Thyroid gland (tissue), 4 donors: ENCODE measurements at regions not wholly inside any gene's neighbourhood (a gene's known extent, or its start where the extent isn't known, plus 50 kb on each side); places are given as distances from the start of the nearest gene placed in this dataset.

Experiments
- POLR2A ChIP-seq, 2 donors: fragments of 450-650 bp; IDR thresholded peaks; one replicate each; pipeline ENCODE4 v1.6.1; 2017; ENCODE audit warnings: antibody characterized with exemption in 2 of 2, mild to moderate bottlenecking in 2 of 2, moderate library complexity in 1 of 2
- TF ChIP-seq, protein P1 (sequence below), 6 experiments: fragments of 200-600 bp in 3 of 6; fragments of 450-650 bp in 3 of 6; sonication (generic) in 3 of 6; IDR thresholded peaks; one replicate each; pipeline ENCODE4 v1.5.1; 2016 to 2019; ENCODE audit warnings: antibody characterized with exemption in 6 of 6, mild to moderate bottlenecking in 2 of 6, inconsistent platforms in 1 of 6, moderate library complexity in 1 of 6

DNA sequence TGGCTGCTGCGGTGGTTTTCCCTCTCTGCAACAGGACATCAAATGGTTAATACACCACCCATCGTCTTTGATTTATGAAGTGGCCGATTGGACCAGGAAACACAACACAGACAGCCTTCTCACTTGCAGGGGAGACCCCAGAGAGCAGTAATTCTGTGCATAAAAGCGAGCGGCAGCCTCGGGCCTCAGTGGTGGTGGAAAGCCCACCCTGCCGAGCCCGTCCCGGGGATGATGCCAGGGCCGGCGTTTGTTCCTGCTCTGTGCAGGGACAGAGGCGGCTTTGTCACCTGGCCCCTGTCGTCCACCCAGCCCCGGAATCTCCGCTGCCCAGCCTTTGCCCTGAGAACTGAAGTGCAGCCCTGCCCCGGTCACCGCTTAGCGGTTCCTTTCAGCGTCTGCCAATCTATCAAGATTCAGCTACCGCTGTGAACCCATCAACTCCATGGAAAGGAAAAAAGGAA is 184.4 kb downstream of the TSHZ3 start:
- TF ChIP-seq, protein P1, sequence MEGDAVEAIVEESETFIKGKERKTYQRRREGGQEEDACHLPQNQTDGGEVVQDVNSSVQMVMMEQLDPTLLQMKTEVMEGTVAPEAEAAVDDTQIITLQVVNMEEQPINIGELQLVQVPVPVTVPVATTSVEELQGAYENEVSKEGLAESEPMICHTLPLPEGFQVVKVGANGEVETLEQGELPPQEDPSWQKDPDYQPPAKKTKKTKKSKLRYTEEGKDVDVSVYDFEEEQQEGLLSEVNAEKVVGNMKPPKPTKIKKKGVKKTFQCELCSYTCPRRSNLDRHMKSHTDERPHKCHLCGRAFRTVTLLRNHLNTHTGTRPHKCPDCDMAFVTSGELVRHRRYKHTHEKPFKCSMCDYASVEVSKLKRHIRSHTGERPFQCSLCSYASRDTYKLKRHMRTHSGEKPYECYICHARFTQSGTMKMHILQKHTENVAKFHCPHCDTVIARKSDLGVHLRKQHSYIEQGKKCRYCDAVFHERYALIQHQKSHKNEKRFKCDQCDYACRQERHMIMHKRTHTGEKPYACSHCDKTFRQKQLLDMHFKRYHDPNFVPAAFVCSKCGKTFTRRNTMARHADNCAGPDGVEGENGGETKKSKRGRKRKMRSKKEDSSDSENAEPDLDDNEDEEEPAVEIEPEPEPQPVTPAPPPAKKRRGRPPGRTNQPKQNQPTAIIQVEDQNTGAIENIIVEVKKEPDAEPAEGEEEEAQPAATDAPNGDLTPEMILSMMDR (IDR thresholded peaks at IDR 0.05): no peak
- no peak for TF ChIP-seq POLR2A (IDR thresholded peaks at IDR 0.05)
